ENCODE measurements at regions not wholly inside any gene's neighbourhood (a gene's known extent, or its start where the extent isn't known, plus 50 kb on each side); places are given as distances from the start of the nearest gene placed in this dataset.

DNA sequence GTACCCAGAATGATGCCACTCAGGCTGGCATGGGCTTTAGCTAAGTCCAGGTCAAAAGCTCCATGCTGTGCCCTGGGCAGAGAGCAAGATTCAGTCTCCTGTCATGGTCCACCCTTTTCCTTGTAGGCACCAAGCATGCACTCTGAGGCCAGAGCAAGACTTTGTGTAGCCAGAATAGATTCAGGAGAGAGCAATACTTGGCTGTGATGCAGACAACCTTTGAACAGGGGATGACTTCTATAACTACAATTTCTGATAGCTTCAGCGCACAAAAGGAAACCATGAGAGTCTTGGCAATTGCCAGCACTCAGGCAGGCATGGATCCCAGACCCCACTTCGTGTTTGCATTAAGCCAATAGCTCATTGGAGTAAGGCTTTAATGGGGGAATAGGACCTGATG lies 510.6 kb downstream of the RAB28 start:
- no peaks in the 10 kb centered on the region for H3K79me2 ChIP-seq (replicated peaks; ENCODE audit: insufficient read depth, low read length)
- H3K4me3 ChIP-seq (ENCODE audit: low read length): no peak overlapping the region
- no peak overlapping the region for H3K9ac ChIP-seq (ENCODE audit: low read length)
- no peaks in the 10 kb centered on the region for H3F3A ChIP-seq (ENCODE audit: insufficient read depth, low read length, poor library complexity, severe bottlenecking)
- no peaks in the 10 kb centered on the region for H3K36me3 ChIP-seq (ENCODE audit: insufficient read depth, low read length)
- no peaks in the 10 kb centered on the region for H3K9me2 ChIP-seq (ENCODE audit: insufficient read depth, low read length)
- no peaks in the 10 kb centered on the region for H3K9me3 ChIP-seq (ENCODE audit: low read length)
- TF ChIP-seq POLR2AphosphoS5 (IDR thresholded peaks at IDR 0.05) (no peak), CTCF (IDR thresholded peaks at IDR 0.05; ENCODE audit: poor library complexity, severe bottlenecking) (no peak), TAF1 (IDR thresholded peaks at IDR 0.05; ENCODE audit: low read depth) (no peak), MXI1 (conservative IDR thresholded peaks at IDR 0.05; ENCODE audit: poor library complexity, severe bottlenecking) (no peak), SMC3 (conservative IDR thresholded peaks at IDR 0.05; ENCODE audit: poor library complexity) (no peak), EZH2 (IDR thresholded peaks at IDR 0.05; ENCODE audit: borderline replicate concordance, insufficient read depth, low read length, poor library complexity, severe bottlenecking) (no peak), REST (IDR thresholded peaks at IDR 0.05; ENCODE audit: borderline replicate concordance) (no peak), RAD21 (conservative IDR thresholded peaks at IDR 0.05) (no peak), EP300 (conservative IDR thresholded peaks at IDR 0.05; ENCODE audit: poor library complexity, severe bottlenecking) (no peak)
- no peak overlapping the region for H2AFZ ChIP-seq (ENCODE audit: low read depth, low read length)
- H3K27me3 ChIP-seq (ENCODE audit: insufficient read depth, low read depth, low read length): no peaks in the 10 kb centered on the region
- H3K4me2 ChIP-seq (ENCODE audit: low read length): no peak overlapping the region
- no peak overlapping the region for H3K27ac ChIP-seq (ENCODE audit: low read length)
- no peaks in the 10 kb centered on the region for H4K20me1 ChIP-seq (ENCODE audit: insufficient read depth)

- Histone ChIP-seq H3K4me2 (ENCODE audit: low read length) (no peak overlapping the region), H3K36me3 (ENCODE audit: insufficient read depth, low read length) (no peaks in the 10 kb centered on the region), H3K79me2 (replicated peaks; ENCODE audit: insufficient read depth, low read length) (no peaks in the 10 kb centered on the region)
Observed at GRCh38 chr4:12968345-12968744, 515.8 kb downstream of the RAB28 start.

More at GRCh38 chr4:12968345-12968744, 515.8 kb downstream of the RAB28 start:
- Histone ChIP-seq H3K4me3 (ENCODE audit: low read length) (no peak overlapping the region), H3K27me3 (ENCODE audit: insufficient read depth, low read depth, low read length) (no peaks in the 10 kb centered on the region), H3F3A (ENCODE audit: insufficient read depth, low read length, poor library complexity, severe bottlenecking) (no peaks in the 10 kb centered on the region), H3K27ac (ENCODE audit: low read length) (no peak overlapping the region), H3K9me3 (ENCODE audit: low read length) (no peaks in the 10 kb centered on the region), H4K20me1 (ENCODE audit: insufficient read depth) (no peaks in the 10 kb centered on the region), H2AFZ (ENCODE audit: low read depth, low read length) (no peak overlapping the region), H3K9me2 (ENCODE audit: insufficient read depth, low read length) (no peaks in the 10 kb centered on the region), H3K9ac (ENCODE audit: low read length) (no peak overlapping the region)
- no peak for TF ChIP-seq MXI1 (conservative IDR thresholded peaks at IDR 0.05; ENCODE audit: poor library complexity, severe bottlenecking)
- no peak for TF ChIP-seq EP300 (conservative IDR thresholded peaks at IDR 0.05; ENCODE audit: poor library complexity, severe bottlenecking)
- no peak for TF ChIP-seq POLR2AphosphoS5 (IDR thresholded peaks at IDR 0.05)
- TF ChIP-seq EZH2 (IDR thresholded peaks at IDR 0.05; ENCODE audit: borderline replicate concordance, insufficient read depth, low read length, poor library complexity, severe bottlenecking): no peak
- TF ChIP-seq RAD21 (conservative IDR thresholded peaks at IDR 0.05): no peak
- no peak for TF ChIP-seq TAF1 (IDR thresholded peaks at IDR 0.05; ENCODE audit: low read depth)
- no peak for TF ChIP-seq CTCF (IDR thresholded peaks at IDR 0.05; ENCODE audit: poor library complexity, severe bottlenecking)
- no peak for TF ChIP-seq SMC3 (conservative IDR thresholded peaks at IDR 0.05; ENCODE audit: poor library complexity)
- no peak for TF ChIP-seq REST (IDR thresholded peaks at IDR 0.05; ENCODE audit: borderline replicate concordance)
